WTC11 (cell line): ENCODE measurements at regions not wholly inside any gene's neighbourhood (a gene's known extent, or its start where the extent isn't known, plus 50 kb on each side); places are given as distances from the start of the nearest gene placed in this dataset.

ENCODE experiments used
- ATAC-seq: fragments of 200-7000 bp; cut with Tn5 transposase; 2 replicates; pipeline ENCODE4 v1.10.0; 2021; ENCODE audit warnings: mild to moderate bottlenecking, moderate library complexity
- CTCF ChIA-PET: fragments of 300-600 bp; sonication (Branson Sonifier 250); formaldehyde crosslinking; loops from one replicate; lab custom pipeline; 2021; ENCODE audit warnings: antibody characterized with exemption; lab: Charles Lee
- POLR2A ChIA-PET: fragments of 350-600 bp; sonication (Branson Sonifier 250); formaldehyde crosslinking; loops from one replicate; lab custom pipeline; 2021; ENCODE audit warnings: antibody characterized with exemption; lab: Charles Lee
- DNase-seq: peaks from one replicate; pipeline ENCODE4 v3.0.0; 2021; ENCODE audit warnings: low spot score
- H3K27ac Mint-ChIP-seq: 2 replicates; pipeline ENCODE4 v1.8.0; 2021; ENCODE audit warnings: mixed read lengths
- H3K27me3 Mint-ChIP-seq: 2 replicates; pipeline ENCODE4 v1.8.0; 2021; ENCODE audit warnings: low read depth, mild to moderate bottlenecking, moderate library complexity, mixed read lengths
- H3K36me3 Mint-ChIP-seq: 2 replicates; pipeline ENCODE4 v1.8.0; 2021; ENCODE audit warnings: mixed read lengths
- H3K4me1 Mint-ChIP-seq: 2 replicates; pipeline ENCODE4 v1.8.0; 2022; ENCODE audit warnings: mixed read lengths
- H3K4me3 Mint-ChIP-seq: 2 replicates; pipeline ENCODE4 v1.8.0; 2021; ENCODE audit warnings: mild to moderate bottlenecking, moderate library complexity, mixed read lengths
- H3K9me3 Mint-ChIP-seq: 2 replicates; pipeline ENCODE4 v1.8.0; 2021; ENCODE audit warnings: mixed read lengths
- ARID4B ChIP-seq: sonication (generic); formaldehyde crosslinking; IDR thresholded peaks from 2 replicates; pipeline ENCODE4 v1.8.0; 2023; ENCODE audit warnings: missing genetic modification reagents, mild to moderate bottlenecking, borderline replicate concordance
- ETV6 ChIP-seq: sonication (generic); formaldehyde crosslinking; IDR thresholded peaks from 2 replicates; pipeline ENCODE4 v1.8.1; 2022; ENCODE audit warnings: mild to moderate bottlenecking, missing genetic modification reagents
- JUN ChIP-seq: sonication (generic); formaldehyde crosslinking; IDR thresholded peaks from 2 replicates; pipeline ENCODE4 v1.8.0; 2023; ENCODE audit warnings: mild to moderate bottlenecking, missing genetic modification reagents
- MYBL2 ChIP-seq: sonication (generic); formaldehyde crosslinking; IDR thresholded peaks from 2 replicates; pipeline ENCODE4 v1.8.1; 2023; ENCODE audit warnings: mild to moderate bottlenecking, moderate library complexity, missing genetic modification reagents
- NFE2L1 ChIP-seq: sonication (generic); formaldehyde crosslinking; IDR thresholded peaks from 2 replicates; pipeline ENCODE4 v1.8.1; 2023; ENCODE audit warnings: missing genetic modification reagents
- NR1H2 ChIP-seq: sonication (generic); formaldehyde crosslinking; IDR thresholded peaks from 2 replicates; pipeline ENCODE4 v1.9.0; 2021; ENCODE audit warnings: mild to moderate bottlenecking, moderate library complexity, missing genetic modification reagents
- PRDM15 ChIP-seq: sonication (generic); formaldehyde crosslinking; IDR thresholded peaks from 2 replicates; pipeline ENCODE4 v1.8.0; 2022; ENCODE audit warnings: missing genetic modification reagents
- SMAD4 ChIP-seq: sonication (generic); formaldehyde crosslinking; IDR thresholded peaks from 2 replicates; pipeline ENCODE4 v1.8.0; 2022; ENCODE audit warnings: mild to moderate bottlenecking, missing genetic modification reagents
- ZBTB21 ChIP-seq: sonication (generic); formaldehyde crosslinking; IDR thresholded peaks from 2 replicates; pipeline ENCODE4 v1.8.1; 2023; ENCODE audit warnings: mild to moderate bottlenecking, missing genetic modification reagents, borderline replicate concordance
- ZNF138 ChIP-seq: sonication (generic); formaldehyde crosslinking; conservative IDR thresholded peaks from 2 replicates; pipeline ENCODE4 v1.8.1; 2022; ENCODE audit warnings: mild to moderate bottlenecking, moderate library complexity, missing genetic modification reagents
- ZNF416 ChIP-seq: fragments of 250-450 bp; sonication (Bioruptor Pico); IDR thresholded peaks from 2 replicates; pipeline ENCODE4 v1.9.0; 2021; ENCODE audit warnings: mild to moderate bottlenecking, inconsistent platforms
- ZNF512 ChIP-seq: sonication (generic); formaldehyde crosslinking; IDR thresholded peaks from 2 replicates; pipeline ENCODE4 v1.8.1; 2022; ENCODE audit warnings: missing genetic modification reagents, borderline replicate concordance
- TF ChIP-seq, protein P1 (sequence below): sonication (generic); formaldehyde crosslinking; IDR thresholded peaks from 2 replicates; pipeline ENCODE4 v1.8.1; 2022; ENCODE audit warnings: mild to moderate bottlenecking, moderate library complexity, missing genetic modification reagents
- TF ChIP-seq, protein P2 (sequence below): fragments of 200-600 bp; IDR thresholded peaks from 2 replicates; pipeline ENCODE4 v1.8.0; 2022; ENCODE audit warnings: antibody characterized with exemption

DNA sequence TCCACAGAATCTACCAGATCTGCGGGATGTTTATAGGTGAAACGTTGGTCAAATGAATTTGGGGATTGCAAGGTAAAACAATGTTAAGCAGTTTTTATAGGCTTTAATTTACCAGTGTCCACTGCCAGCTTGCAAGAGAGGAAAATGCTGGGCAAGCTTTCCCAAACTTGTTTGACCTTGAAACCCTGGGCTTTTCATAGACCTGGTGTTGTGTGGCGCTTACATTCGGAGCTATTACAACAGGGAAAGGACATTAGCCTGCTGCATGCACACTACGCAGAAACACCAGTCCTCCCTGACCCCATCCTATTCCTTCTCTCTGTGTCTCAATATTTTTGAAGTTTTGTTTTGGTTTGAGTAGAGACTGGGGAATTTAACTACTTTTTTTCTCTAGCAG, 59.6 kb upstream of the AGPS start:
- TF ChIP-seq ZNF512 (no peak), ARID4B (no peak), ETV6 (CRISPR knock-in tag) (no peak), NFE2L1 (CRISPR knock-in tag) (no peak), ZNF416 (CRISPR knock-in tag) (no peak), PRDM15 (no peak), ZNF138 (CRISPR knock-in tag) (no peak), NR1H2 (no peak), ZBTB21 (CRISPR knock-in tag) (no peak), SMAD4 (CRISPR knock-in tag) (no peak), MYBL2 (CRISPR knock-in tag) (no peak)
- TF ChIP-seq, protein P1, sequence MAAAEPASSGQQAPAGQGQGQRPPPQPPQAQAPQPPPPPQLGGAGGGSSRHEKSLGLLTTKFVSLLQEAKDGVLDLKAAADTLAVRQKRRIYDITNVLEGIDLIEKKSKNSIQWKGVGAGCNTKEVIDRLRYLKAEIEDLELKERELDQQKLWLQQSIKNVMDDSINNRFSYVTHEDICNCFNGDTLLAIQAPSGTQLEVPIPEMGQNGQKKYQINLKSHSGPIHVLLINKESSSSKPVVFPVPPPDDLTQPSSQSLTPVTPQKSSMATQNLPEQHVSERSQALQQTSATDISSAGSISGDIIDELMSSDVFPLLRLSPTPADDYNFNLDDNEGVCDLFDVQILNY: no peak
- TF ChIP-seq, all 79 proteins: peak for 0
- ATAC-seq: no peak; the same call in 1 of the 2 replicates
- H3K27ac Mint-ChIP-seq: peak overlapping the region; percentile 82
- H3K4me3 Mint-ChIP-seq: no peak overlapping the region
- H3K4me1 Mint-ChIP-seq: peaks cover 20% of the 10 kb centered on the region
- no peak for DNase-seq
- POLR2A ChIA-PET: no interaction called here
- CTCF ChIA-PET: interaction anchor here (0.9 to 2.2 kb wide), 6 partner anchors 18 to 185 kb away, joined by 3 to 23 read pairs (median 5); partner anchors contain the start of gene NFE2L2
- H3K27me3 Mint-ChIP-seq: peaks cover 5% of the 10 kb centered on the region
- no peaks in the 10 kb centered on the region for H3K9me3 Mint-ChIP-seq
- no peaks in the 10 kb centered on the region for H3K36me3 Mint-ChIP-seq

GRCh38 chr2:177334940-177335543, 57.5 kb upstream of the AGPS start:
- no peak for DNase-seq
- H3K9me3 Mint-ChIP-seq: no peaks in the 10 kb centered on the region
- TF ChIP-seq, protein P2, sequence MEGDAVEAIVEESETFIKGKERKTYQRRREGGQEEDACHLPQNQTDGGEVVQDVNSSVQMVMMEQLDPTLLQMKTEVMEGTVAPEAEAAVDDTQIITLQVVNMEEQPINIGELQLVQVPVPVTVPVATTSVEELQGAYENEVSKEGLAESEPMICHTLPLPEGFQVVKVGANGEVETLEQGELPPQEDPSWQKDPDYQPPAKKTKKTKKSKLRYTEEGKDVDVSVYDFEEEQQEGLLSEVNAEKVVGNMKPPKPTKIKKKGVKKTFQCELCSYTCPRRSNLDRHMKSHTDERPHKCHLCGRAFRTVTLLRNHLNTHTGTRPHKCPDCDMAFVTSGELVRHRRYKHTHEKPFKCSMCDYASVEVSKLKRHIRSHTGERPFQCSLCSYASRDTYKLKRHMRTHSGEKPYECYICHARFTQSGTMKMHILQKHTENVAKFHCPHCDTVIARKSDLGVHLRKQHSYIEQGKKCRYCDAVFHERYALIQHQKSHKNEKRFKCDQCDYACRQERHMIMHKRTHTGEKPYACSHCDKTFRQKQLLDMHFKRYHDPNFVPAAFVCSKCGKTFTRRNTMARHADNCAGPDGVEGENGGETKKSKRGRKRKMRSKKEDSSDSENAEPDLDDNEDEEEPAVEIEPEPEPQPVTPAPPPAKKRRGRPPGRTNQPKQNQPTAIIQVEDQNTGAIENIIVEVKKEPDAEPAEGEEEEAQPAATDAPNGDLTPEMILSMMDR: peak; percentile 86
- TF ChIP-seq JUN (CRISPR knock-in tag): no peak
- TF ChIP-seq, all 79 proteins: peak for 1
- Mint-ChIP-seq H3K36me3 (no peaks in the 10 kb centered on the region), H3K4me3 (no peak overlapping the region), H3K27me3 (peaks cover 7% of the 10 kb centered on the region), H3K4me1 (peaks cover 20% of the 10 kb centered on the region), H3K27ac (no peak overlapping the region)
- ChIA-PET CTCF (interaction anchor here (0.7 to 1.3 kb wide), 7 partner anchors 20 to 269 kb away, joined by 3 to 9 read pairs (median 3); partner anchors contain the start of genes AGPS and NFE2L2), POLR2A (no interaction called here)
- peak; percentile 52 for ATAC-seq
